OCI-LY1 (cell line): ENCODE measurements at regions not wholly inside any gene's neighbourhood (a gene's known extent, or its start where the extent isn't known, plus 50 kb on each side); places are given as distances from the start of the nearest gene placed in this dataset.

Experiments
- H2AFZ ChIP-seq: fragments of 200-600 bp; sonication (generic), shearing (Covaris generic); 2 replicates; pipeline ENCODE4 v1.6.0; 2014; ENCODE audit warnings: antibody characterized with exemption, mild to moderate bottlenecking, low read length
- H3F3A ChIP-seq: fragments of 200-600 bp; sonication (generic), shearing (Covaris generic); 2 replicates; pipeline ENCODE4 v1.6.0; 2014; ENCODE audit warnings: mild to moderate bottlenecking, antibody characterized with exemption, low read length, moderate library complexity; ENCODE audit not compliant: insufficient read depth
- H3K27ac ChIP-seq: fragments of 200-600 bp; sonication (generic); 2 replicates; pipeline ENCODE4 v1.5.1; 2014; ENCODE audit warnings: low read length, mixed run types, mild to moderate bottlenecking, low read depth; ENCODE audit not compliant: poor library complexity, severe bottlenecking
- H3K27me3 ChIP-seq: fragments of 200-600 bp; sonication (generic); 2 replicates; pipeline ENCODE4 v1.6.0; 2014; ENCODE audit warnings: antibody characterized with exemption, mild to moderate bottlenecking, low read length, moderate library complexity; ENCODE audit not compliant: insufficient read depth
- H3K36me3 ChIP-seq: fragments of 200-600 bp; sonication (generic); 2 replicates; pipeline ENCODE4 v1.6.1; 2014; ENCODE audit warnings: mild to moderate bottlenecking, antibody characterized with exemption, low read length, moderate library complexity, mixed read lengths; ENCODE audit not compliant: insufficient read depth
- H3K4me1 ChIP-seq: fragments of 200-600 bp; sonication (generic); 2 replicates; pipeline ENCODE4 v1.5.1; 2014; ENCODE audit warnings: mild to moderate bottlenecking, low read length, moderate library complexity; ENCODE audit not compliant: insufficient read depth, severe bottlenecking
- H3K4me2 ChIP-seq: fragments of 200-600 bp; sonication (generic), shearing (Covaris generic); 2 replicates; pipeline ENCODE4 v1.6.1; 2014; ENCODE audit warnings: low read length
- H3K4me3 ChIP-seq: fragments of 200-600 bp; sonication (generic); 2 replicates; pipeline ENCODE4 v1.5.1; 2014; ENCODE audit warnings: low read length, low read depth, mild to moderate bottlenecking, mixed read lengths; ENCODE audit not compliant: poor library complexity, severe bottlenecking
- H3K79me2 ChIP-seq: fragments of 200-600 bp; shearing (Covaris generic); 2 replicates; pipeline ENCODE4 v1.6.1; 2016; ENCODE audit warnings: mixed run types, low read length, mixed read lengths; ENCODE audit not compliant: insufficient read depth
- H3K9ac ChIP-seq: fragments of 200-600 bp; sonication (generic), shearing (Covaris generic); 2 replicates; pipeline ENCODE4 v1.6.1; 2014; ENCODE audit warnings: mild to moderate bottlenecking, low read length, mixed read lengths
- H3K9me2 ChIP-seq: fragments of 200-600 bp; sonication (generic), shearing (Covaris generic); 2 replicates; pipeline ENCODE4 v1.6.1; 2014; ENCODE audit warnings: low read depth, mild to moderate bottlenecking, low read length, mixed read lengths
- H3K9me3 ChIP-seq: fragments of 200-600 bp; shearing (Covaris generic); 2 replicates; pipeline ENCODE4 v1.6.1; 2014; ENCODE audit warnings: low read length, mixed read lengths
- H4K20me1 ChIP-seq: fragments of 200-600 bp; sonication (generic), shearing (Covaris generic); 2 replicates; pipeline ENCODE4 v1.6.0; 2016; ENCODE audit warnings: mild to moderate bottlenecking, low read length; ENCODE audit not compliant: insufficient read depth
- EZH2 ChIP-seq: fragments of 200-600 bp; sonication (generic), shearing (Covaris generic); IDR thresholded peaks from 2 replicates; pipeline ENCODE4 v1.8.0; 2017; ENCODE audit warnings: borderline replicate concordance, mixed run types, mild to moderate bottlenecking, antibody characterized with exemption, low read length, moderate library complexity, mixed read lengths
- TF ChIP-seq, protein P1 (sequence below): fragments of 200-600 bp; sonication (generic), shearing (Covaris generic); IDR thresholded peaks from 2 replicates; pipeline ENCODE4 v1.5.1; 2017; ENCODE audit warnings: mild to moderate bottlenecking, antibody characterized with exemption, low read length, moderate library complexity, mixed read lengths

- no peaks in the 10 kb centered on the region for H3K79me2 ChIP-seq
- no peak overlapping the region for H3K9ac ChIP-seq
- no peaks in the 10 kb centered on the region for H3K9me2 ChIP-seq
- H3K27ac ChIP-seq: no peak overlapping the region
- peaks cover 3% of the 10 kb centered on the region; the same call in 1 of the 2 replicates for H3K27me3 ChIP-seq
- H3K4me1 ChIP-seq: peaks cover 6% of the 10 kb centered on the region
- H3K4me3 ChIP-seq: no peak overlapping the region
- no peaks in the 10 kb centered on the region for H3K36me3 ChIP-seq
- no peak overlapping the region for H2AFZ ChIP-seq
- no peaks in the 10 kb centered on the region for H4K20me1 ChIP-seq
- no peak overlapping the region for H3K4me2 ChIP-seq
- no peaks in the 10 kb centered on the region for H3F3A ChIP-seq
- H3K9me3 ChIP-seq: no peaks in the 10 kb centered on the region
- TF ChIP-seq EZH2: no peak
- TF ChIP-seq, protein P1, sequence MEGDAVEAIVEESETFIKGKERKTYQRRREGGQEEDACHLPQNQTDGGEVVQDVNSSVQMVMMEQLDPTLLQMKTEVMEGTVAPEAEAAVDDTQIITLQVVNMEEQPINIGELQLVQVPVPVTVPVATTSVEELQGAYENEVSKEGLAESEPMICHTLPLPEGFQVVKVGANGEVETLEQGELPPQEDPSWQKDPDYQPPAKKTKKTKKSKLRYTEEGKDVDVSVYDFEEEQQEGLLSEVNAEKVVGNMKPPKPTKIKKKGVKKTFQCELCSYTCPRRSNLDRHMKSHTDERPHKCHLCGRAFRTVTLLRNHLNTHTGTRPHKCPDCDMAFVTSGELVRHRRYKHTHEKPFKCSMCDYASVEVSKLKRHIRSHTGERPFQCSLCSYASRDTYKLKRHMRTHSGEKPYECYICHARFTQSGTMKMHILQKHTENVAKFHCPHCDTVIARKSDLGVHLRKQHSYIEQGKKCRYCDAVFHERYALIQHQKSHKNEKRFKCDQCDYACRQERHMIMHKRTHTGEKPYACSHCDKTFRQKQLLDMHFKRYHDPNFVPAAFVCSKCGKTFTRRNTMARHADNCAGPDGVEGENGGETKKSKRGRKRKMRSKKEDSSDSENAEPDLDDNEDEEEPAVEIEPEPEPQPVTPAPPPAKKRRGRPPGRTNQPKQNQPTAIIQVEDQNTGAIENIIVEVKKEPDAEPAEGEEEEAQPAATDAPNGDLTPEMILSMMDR: no peak
Measured at GRCh38 chr22:49349181-49349835, 478.4 kb downstream of the BRD1 start.

GRCh38 chr22:49348631-49349030 is 479.0 kb downstream of the BRD1 start:
- Histone ChIP-seq H3F3A (no peaks in the 10 kb centered on the region), H3K27ac (no peak overlapping the region), H3K36me3 (no peaks in the 10 kb centered on the region), H3K9me3 (no peaks in the 10 kb centered on the region), H3K9me2 (no peaks in the 10 kb centered on the region), H3K9ac (no peak overlapping the region), H3K4me3 (no peak overlapping the region), H2AFZ (no peak overlapping the region), H4K20me1 (no peaks in the 10 kb centered on the region), H3K27me3 (peaks cover 3% of the 10 kb centered on the region; the same call in 1 of the 2 replicates), H3K4me1 (peaks cover 6% of the 10 kb centered on the region), H3K79me2 (no peaks in the 10 kb centered on the region), H3K4me2 (no peak overlapping the region)
- TF ChIP-seq EZH2: no peak
- TF ChIP-seq, protein P1: no peak

DNA sequence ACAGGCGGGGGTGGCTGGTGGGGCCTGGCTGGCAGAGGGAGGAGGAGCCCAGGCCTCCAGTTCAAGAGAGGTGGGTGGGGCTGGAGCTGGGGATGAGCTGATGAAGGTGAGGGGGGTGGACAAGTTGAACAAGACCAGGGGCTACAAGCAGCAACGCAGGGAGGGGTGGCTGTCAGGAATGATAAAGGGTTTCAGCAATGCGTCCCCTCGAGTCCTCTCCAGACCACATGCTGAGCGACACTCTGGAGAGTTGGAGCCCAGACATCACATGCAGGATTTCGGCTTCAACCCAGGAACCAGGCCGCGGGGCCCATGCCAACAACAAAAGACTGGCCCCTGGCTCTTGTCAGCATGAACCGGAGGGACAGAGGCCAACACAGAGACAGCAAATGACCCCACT is 480.3 kb downstream of the BRD1 start:
- H3K36me3 ChIP-seq: no peaks in the 10 kb centered on the region
- TF ChIP-seq, protein P1: no peak
- TF ChIP-seq EZH2: no peak
- H3K9me3 ChIP-seq: no peaks in the 10 kb centered on the region
- peaks cover 3% of the 10 kb centered on the region; the same call in 1 of the 2 replicates for H3K27me3 ChIP-seq
- no peaks in the 10 kb centered on the region for H3K9me2 ChIP-seq
- no peak overlapping the region for H3K9ac ChIP-seq
- H3K4me3 ChIP-seq: no peak overlapping the region
- no peak overlapping the region for H3K4me2 ChIP-seq
- H3K79me2 ChIP-seq: no peaks in the 10 kb centered on the region
- H3K4me1 ChIP-seq: peaks cover 6% of the 10 kb centered on the region
- no peak overlapping the region for H2AFZ ChIP-seq
- no peaks in the 10 kb centered on the region for H3F3A ChIP-seq
- no peaks in the 10 kb centered on the region for H4K20me1 ChIP-seq
- H3K27ac ChIP-seq: no peak overlapping the region
